SK-N-SH treated with all-trans-retinoic acid at 6 μM for 48 hours (cell line): ENCODE measurements at regions not wholly inside any gene's neighbourhood (a gene's known extent, or its start where the extent isn't known, plus 50 kb on each side); places are given as distances from the start of the nearest gene placed in this dataset.

Experiments used
- ATAC-seq: fragments of 200-7000 bp; cut with Tn5 transposase; 3 replicates; pipeline ENCODE4 v1.9.1; 2020; ENCODE audit warnings: mild to moderate bottlenecking, moderate library complexity
- ARNTL ChIP-seq: fragments of 450-650 bp; formaldehyde crosslinking; IDR thresholded peaks from 2 replicates; pipeline ENCODE4 v1.5.0; 2020; ENCODE audit warnings: low read depth, mild to moderate bottlenecking, moderate library complexity, borderline replicate concordance
- BACH2 ChIP-seq: fragments of 250-450 bp; sonication (Bioruptor Pico); IDR thresholded peaks from 2 replicates; pipeline ENCODE4 v1.9.0; 2021; ENCODE audit warnings: mild to moderate bottlenecking, borderline replicate concordance
- CSDC2 ChIP-seq: fragments of 250-450 bp; sonication (Bioruptor Pico); IDR thresholded peaks from 2 replicates; pipeline ENCODE4 v1.5.0; 2020; ENCODE audit warnings: mild to moderate bottlenecking, moderate library complexity
- GLIS3 ChIP-seq: fragments of 250-450 bp; sonication (Bioruptor Pico); IDR thresholded peaks from 2 replicates; pipeline ENCODE4 v1.5.0; 2020; ENCODE audit warnings: mild to moderate bottlenecking, moderate library complexity
- ISL1 ChIP-seq: fragments of 250-450 bp; sonication (Bioruptor Pico); IDR thresholded peaks from 2 replicates; pipeline ENCODE4 v2.1.2; 2022; ENCODE audit warnings: mild to moderate bottlenecking, moderate library complexity
- OSR1 ChIP-seq: fragments of 250-450 bp; sonication (Bioruptor Pico); IDR thresholded peaks from 2 replicates; pipeline ENCODE4 v1.8.0; 2022; ENCODE audit warnings: moderate library complexity, mild to moderate bottlenecking, inconsistent platforms
- RARB ChIP-seq: fragments of 250-450 bp; sonication (Bioruptor Pico); IDR thresholded peaks from 2 replicates; pipeline ENCODE4 v1.8.0; 2021; ENCODE audit warnings: mild to moderate bottlenecking, moderate library complexity
- SNAI2 ChIP-seq: fragments of 250-450 bp; sonication (Bioruptor Pico); IDR thresholded peaks from 2 replicates; pipeline ENCODE4 v1.5.0; 2020; ENCODE audit warnings: mild to moderate bottlenecking, moderate library complexity
- TCF4 ChIP-seq: fragments of 250-450 bp; sonication (Bioruptor Pico); IDR thresholded peaks from 2 replicates; pipeline ENCODE4 v1.8.0; 2021; ENCODE audit warnings: mild to moderate bottlenecking, moderate library complexity, borderline replicate concordance
- TOX ChIP-seq: fragments of 250-450 bp; sonication (Bioruptor Pico); IDR thresholded peaks from 2 replicates; pipeline ENCODE4 v1.8.0; 2021; ENCODE audit warnings: mild to moderate bottlenecking, moderate library complexity, borderline replicate concordance
- ZC3H10 ChIP-seq: fragments of 250-450 bp; sonication (Bioruptor Pico); IDR thresholded peaks from 2 replicates; pipeline ENCODE4 v1.5.1; 2021; ENCODE audit warnings: mild to moderate bottlenecking, moderate library complexity
- ZFP3 ChIP-seq: fragments of 250-450 bp; sonication (Bioruptor Pico); IDR thresholded peaks from 2 replicates; pipeline ENCODE4 v1.5.0; 2020; ENCODE audit warnings: mild to moderate bottlenecking, moderate library complexity
- ZFP30 ChIP-seq: fragments of 450-650 bp; formaldehyde crosslinking; IDR thresholded peaks from 2 replicates; pipeline ENCODE4 v1.5.0; 2022; ENCODE audit warnings: mild to moderate bottlenecking, moderate library complexity
- ZNF70 ChIP-seq: fragments of 450-650 bp; formaldehyde crosslinking; IDR thresholded peaks from 2 replicates; pipeline ENCODE4 v1.5.0; 2020; ENCODE audit warnings: mild to moderate bottlenecking, moderate library complexity
- TF ChIP-seq, protein P1 (sequence below): fragments of 250-450 bp; sonication (Bioruptor Pico); IDR thresholded peaks from 2 replicates; pipeline ENCODE4 v1.5.1; 2020; ENCODE audit warnings: low read depth, mild to moderate bottlenecking, moderate library complexity
- TF ChIP-seq, protein P2 (sequence below): fragments of 250-450 bp; sonication (Bioruptor Pico); IDR thresholded peaks from 2 replicates; pipeline ENCODE4 v1.5.0; 2020; ENCODE audit warnings: mild to moderate bottlenecking, moderate library complexity
- TF ChIP-seq, protein P3 (sequence below): fragments of 250-450 bp; sonication (Bioruptor Pico); IDR thresholded peaks from 2 replicates; pipeline ENCODE4 v1.5.1; 2021; ENCODE audit warnings: mild to moderate bottlenecking, moderate library complexity
- TF ChIP-seq, protein P4 (sequence below): fragments of 250-450 bp; sonication (Bioruptor Pico); IDR thresholded peaks from 2 replicates; pipeline ENCODE4 v1.8.0; 2021; ENCODE audit warnings: low read depth, mild to moderate bottlenecking, moderate library complexity, borderline replicate concordance
- TF ChIP-seq, protein P5 (sequence below): fragments of 250-450 bp; sonication (Bioruptor Pico); IDR thresholded peaks from 2 replicates; pipeline ENCODE4 v1.8.0; 2020; ENCODE audit warnings: mild to moderate bottlenecking, moderate library complexity, borderline replicate concordance

DNA sequence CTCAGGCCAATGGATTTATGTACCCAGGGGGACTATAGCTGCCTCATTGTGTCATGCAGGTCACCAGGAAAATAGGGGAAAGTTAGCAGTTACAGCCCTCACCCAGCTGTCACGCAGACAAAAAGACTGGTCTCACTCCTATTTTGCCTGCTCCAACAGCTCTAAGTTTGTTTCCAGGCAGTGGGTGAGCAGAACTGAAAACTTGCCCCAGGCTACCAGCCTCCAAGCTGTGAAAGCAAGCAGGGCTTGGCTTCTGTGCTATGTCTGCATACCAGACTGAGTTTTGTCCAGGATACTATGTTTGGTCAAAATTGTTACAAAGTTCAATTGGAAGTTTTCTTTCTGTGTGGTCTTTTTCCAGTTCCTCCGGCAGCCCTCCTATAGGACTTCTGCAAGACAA, 628.4 kb downstream of the FAM133A start:
- TF ChIP-seq, protein P1, sequence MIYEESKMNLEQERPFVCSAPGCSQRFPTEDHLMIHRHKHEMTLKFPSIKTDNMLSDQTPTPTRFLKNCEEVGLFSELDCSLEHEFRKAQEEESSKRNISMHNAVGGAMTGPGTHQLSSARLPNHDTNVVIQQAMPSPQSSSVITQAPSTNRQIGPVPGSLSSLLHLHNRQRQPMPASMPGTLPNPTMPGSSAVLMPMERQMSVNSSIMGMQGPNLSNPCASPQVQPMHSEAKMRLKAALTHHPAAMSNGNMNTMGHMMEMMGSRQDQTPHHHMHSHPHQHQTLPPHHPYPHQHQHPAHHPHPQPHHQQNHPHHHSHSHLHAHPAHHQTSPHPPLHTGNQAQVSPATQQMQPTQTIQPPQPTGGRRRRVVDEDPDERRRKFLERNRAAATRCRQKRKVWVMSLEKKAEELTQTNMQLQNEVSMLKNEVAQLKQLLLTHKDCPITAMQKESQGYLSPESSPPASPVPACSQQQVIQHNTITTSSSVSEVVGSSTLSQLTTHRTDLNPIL (CRISPR knock-in tag): no peak
- no peak for ATAC-seq

DNA sequence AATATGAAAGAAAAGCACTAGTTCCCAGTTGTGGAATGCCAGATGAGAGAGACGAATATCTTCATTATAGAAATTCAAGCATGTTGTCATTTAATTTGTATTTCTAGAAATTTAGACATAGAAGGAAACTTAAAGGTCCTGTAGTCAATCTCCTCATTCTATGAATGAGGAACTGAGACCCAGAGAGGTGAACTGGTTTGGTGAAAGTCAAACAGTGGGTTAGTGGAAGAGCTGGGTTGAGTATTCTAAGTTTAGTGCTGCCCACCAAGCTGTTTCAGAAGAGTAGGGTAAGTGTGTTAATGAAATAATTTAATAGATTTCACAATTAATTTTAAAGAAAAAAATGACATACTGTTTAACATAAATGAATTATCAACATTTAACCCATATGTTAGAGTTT, 655.2 kb downstream of the FAM133A start:
- TF ChIP-seq CSDC2 (CRISPR knock-in tag) (no peak), ZFP3 (no peak), SNAI2 (CRISPR knock-in tag) (no peak), ZFP30 (CRISPR knock-in tag) (no peak), ZC3H10 (no peak), GLIS3 (CRISPR knock-in tag) (no peak), ISL1 (CRISPR knock-in tag) (no peak), OSR1 (CRISPR knock-in tag) (no peak)
- TF ChIP-seq, protein P2, sequence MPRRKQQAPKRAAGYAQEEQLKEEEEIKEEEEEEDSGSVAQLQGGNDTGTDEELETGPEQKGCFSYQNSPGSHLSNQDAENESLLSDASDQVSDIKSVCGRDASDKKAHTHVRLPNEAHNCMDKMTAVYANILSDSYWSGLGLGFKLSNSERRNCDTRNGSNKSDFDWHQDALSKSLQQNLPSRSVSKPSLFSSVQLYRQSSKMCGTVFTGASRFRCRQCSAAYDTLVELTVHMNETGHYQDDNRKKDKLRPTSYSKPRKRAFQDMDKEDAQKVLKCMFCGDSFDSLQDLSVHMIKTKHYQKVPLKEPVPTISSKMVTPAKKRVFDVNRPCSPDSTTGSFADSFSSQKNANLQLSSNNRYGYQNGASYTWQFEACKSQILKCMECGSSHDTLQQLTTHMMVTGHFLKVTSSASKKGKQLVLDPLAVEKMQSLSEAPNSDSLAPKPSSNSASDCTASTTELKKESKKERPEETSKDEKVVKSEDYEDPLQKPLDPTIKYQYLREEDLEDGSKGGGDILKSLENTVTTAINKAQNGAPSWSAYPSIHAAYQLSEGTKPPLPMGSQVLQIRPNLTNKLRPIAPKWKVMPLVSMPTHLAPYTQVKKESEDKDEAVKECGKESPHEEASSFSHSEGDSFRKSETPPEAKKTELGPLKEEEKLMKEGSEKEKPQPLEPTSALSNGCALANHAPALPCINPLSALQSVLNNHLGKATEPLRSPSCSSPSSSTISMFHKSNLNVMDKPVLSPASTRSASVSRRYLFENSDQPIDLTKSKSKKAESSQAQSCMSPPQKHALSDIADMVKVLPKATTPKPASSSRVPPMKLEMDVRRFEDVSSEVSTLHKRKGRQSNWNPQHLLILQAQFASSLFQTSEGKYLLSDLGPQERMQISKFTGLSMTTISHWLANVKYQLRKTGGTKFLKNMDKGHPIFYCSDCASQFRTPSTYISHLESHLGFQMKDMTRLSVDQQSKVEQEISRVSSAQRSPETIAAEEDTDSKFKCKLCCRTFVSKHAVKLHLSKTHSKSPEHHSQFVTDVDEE (CRISPR knock-in tag): no peak
- TF ChIP-seq, protein P3, sequence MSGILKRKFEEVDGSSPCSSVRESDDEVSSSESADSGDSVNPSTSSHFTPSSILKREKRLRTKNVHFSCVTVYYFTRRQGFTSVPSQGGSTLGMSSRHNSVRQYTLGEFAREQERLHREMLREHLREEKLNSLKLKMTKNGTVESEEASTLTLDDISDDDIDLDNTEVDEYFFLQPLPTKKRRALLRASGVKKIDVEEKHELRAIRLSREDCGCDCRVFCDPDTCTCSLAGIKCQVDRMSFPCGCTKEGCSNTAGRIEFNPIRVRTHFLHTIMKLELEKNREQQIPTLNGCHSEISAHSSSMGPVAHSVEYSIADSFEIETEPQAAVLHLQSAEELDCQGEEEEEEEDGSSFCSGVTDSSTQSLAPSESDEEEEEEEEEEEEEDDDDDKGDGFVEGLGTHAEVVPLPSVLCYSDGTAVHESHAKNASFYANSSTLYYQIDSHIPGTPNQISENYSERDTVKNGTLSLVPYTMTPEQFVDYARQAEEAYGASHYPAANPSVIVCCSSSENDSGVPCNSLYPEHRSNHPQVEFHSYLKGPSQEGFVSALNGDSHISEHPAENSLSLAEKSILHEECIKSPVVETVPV (CRISPR knock-in tag): no peak
- TF ChIP-seq, protein P1 (CRISPR knock-in tag): no peak
- no peak for ATAC-seq

DNA sequence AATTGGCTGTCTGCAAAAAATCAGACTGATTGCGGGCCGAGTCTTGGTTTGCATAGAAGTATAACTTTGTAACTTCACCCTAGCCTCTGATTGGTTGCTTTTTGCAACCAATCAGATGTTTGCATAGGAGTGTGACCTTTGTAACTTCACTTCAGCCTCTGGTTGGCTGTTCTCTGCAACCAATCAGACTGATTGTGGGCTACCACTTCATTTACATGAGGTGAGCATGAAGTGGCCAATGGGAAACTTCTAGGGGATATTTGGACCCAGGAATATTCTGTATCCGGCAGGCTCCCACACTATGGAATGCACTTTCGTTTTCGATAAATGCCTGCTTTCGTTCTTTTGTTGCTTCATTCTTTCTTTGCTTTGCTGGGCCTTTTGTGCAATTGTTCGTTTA, 667.7 kb downstream of the FAM133A start:
- peak; percentile 84 for ATAC-seq

DNA sequence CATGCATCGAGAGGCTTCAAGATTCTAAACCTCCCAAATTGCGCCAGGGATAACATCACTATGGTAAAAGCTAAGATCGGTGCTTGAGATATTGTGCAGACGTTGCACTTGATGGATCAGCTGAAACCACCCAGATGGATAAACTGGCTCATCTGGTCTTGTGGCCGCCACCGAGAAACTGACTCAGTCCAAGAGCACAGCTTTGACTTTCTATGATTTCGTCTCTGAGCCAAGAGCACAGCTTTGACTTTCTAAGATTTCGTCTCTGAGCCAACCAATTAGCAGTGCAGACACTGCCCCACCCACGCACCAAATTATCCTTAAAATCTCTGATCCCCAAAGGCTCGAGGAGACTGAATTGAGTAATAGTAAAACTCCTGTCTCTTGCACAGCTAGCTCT, 687.2 kb downstream of the FAM133A start:
- ATAC-seq: no peak
- TF ChIP-seq, protein P2 (CRISPR knock-in tag): no peak

DNA sequence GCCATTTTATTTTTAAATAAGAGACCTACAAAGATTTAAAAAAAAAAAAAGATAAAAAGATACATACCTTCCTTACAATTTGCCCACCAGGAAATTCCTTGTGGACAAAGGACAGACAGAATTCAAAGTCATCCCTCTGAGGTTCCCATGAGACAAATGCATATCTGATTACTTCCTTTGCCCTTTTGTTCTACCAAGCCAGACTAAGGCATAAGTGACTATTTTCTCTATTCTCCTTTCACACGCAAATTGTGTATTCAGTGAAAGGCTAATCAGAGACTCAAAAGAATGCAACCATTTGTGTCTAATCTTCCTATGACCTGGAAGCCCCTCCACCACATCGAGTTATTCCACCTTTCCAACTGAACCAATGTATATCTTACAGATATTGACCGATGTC, 691.7 kb downstream of the FAM133A start:
- no peak for ATAC-seq
- TF ChIP-seq ISL1 (CRISPR knock-in tag): no peak
- no peak for TF ChIP-seq TOX (CRISPR knock-in tag)
- no peak for TF ChIP-seq TCF4 (CRISPR knock-in tag)
- TF ChIP-seq, protein P4, sequence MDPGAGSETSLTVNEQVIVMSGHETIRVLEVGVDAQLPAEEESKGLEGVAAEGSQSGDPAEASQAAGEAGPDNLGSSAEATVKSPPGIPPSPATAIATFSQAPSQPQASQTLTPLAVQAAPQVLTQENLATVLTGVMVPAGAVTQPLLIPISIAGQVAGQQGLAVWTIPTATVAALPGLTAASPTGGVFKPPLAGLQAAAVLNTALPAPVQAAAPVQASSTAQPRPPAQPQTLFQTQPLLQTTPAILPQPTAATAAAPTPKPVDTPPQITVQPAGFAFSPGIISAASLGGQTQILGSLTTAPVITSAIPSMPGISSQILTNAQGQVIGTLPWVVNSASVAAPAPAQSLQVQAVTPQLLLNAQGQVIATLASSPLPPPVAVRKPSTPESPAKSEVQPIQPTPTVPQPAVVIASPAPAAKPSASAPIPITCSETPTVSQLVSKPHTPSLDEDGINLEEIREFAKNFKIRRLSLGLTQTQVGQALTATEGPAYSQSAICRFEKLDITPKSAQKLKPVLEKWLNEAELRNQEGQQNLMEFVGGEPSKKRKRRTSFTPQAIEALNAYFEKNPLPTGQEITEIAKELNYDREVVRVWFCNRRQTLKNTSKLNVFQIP (CRISPR knock-in tag): no peak
- TF ChIP-seq, protein P5, sequence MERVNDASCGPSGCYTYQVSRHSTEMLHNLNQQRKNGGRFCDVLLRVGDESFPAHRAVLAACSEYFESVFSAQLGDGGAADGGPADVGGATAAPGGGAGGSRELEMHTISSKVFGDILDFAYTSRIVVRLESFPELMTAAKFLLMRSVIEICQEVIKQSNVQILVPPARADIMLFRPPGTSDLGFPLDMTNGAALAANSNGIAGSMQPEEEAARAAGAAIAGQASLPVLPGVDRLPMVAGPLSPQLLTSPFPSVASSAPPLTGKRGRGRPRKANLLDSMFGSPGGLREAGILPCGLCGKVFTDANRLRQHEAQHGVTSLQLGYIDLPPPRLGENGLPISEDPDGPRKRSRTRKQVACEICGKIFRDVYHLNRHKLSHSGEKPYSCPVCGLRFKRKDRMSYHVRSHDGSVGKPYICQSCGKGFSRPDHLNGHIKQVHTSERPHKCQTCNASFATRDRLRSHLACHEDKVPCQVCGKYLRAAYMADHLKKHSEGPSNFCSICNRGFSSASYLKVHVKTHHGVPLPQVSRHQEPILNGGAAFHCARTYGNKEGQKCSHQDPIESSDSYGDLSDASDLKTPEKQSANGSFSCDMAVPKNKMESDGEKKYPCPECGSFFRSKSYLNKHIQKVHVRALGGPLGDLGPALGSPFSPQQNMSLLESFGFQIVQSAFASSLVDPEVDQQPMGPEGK (CRISPR knock-in tag): no peak
- no peak for TF ChIP-seq OSR1 (CRISPR knock-in tag)
- no peak for TF ChIP-seq ZNF70 (CRISPR knock-in tag)
- TF ChIP-seq SNAI2 (CRISPR knock-in tag): no peak
- no peak for TF ChIP-seq ARNTL (CRISPR knock-in tag)
- TF ChIP-seq, protein P3 (CRISPR knock-in tag): no peak
- no peak for TF ChIP-seq BACH2 (CRISPR knock-in tag)
- no peak for TF ChIP-seq RARB (CRISPR knock-in tag)
- no peak for TF ChIP-seq CSDC2 (CRISPR knock-in tag)
- TF ChIP-seq GLIS3 (CRISPR knock-in tag): no peak
